DND-41 (cell line): ENCODE measurements at regions not wholly inside any gene's neighbourhood (a gene's known extent, or its start where the extent isn't known, plus 50 kb on each side); places are given as distances from the start of the nearest gene placed in this dataset.

Source experiments
- EZH2 ChIP-seq: IDR thresholded peaks from 3 replicates; pipeline ENCODE4 v1.6.1; 2012; ENCODE audit warnings: borderline replicate concordance, low read depth, mild to moderate bottlenecking, moderate library complexity, low read length, inconsistent platforms; ENCODE audit not compliant: severe bottlenecking
- TF ChIP-seq, protein P1 (sequence below): IDR thresholded peaks from 2 replicates; pipeline ENCODE4 v1.5.1; 2012; ENCODE audit warnings: borderline replicate concordance, low read length, moderate library complexity, mild to moderate bottlenecking; ENCODE audit not compliant: poor library complexity, severe bottlenecking; ENCODE audit errors: extremely low read depth

- TF ChIP-seq, protein P1, sequence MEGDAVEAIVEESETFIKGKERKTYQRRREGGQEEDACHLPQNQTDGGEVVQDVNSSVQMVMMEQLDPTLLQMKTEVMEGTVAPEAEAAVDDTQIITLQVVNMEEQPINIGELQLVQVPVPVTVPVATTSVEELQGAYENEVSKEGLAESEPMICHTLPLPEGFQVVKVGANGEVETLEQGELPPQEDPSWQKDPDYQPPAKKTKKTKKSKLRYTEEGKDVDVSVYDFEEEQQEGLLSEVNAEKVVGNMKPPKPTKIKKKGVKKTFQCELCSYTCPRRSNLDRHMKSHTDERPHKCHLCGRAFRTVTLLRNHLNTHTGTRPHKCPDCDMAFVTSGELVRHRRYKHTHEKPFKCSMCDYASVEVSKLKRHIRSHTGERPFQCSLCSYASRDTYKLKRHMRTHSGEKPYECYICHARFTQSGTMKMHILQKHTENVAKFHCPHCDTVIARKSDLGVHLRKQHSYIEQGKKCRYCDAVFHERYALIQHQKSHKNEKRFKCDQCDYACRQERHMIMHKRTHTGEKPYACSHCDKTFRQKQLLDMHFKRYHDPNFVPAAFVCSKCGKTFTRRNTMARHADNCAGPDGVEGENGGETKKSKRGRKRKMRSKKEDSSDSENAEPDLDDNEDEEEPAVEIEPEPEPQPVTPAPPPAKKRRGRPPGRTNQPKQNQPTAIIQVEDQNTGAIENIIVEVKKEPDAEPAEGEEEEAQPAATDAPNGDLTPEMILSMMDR = no peak
- TF ChIP-seq EZH2 = no peak
These were observed 1954.8 kb downstream of the ARAP2 start for GRCh38 chr4:34289489-34289888.
